ENCODE measurements at regions not wholly inside any gene's neighbourhood (a gene's known extent, or its start where the extent isn't known, plus 50 kb on each side); places are given as distances from the start of the nearest gene placed in this dataset.

- no peak overlapping the region for H3K4me3 ChIP-seq
- H3K9me3 ChIP-seq = no peaks in the 10 kb centered on the region
- no peaks in the 10 kb centered on the region for H3K4me1 ChIP-seq
- intact Hi-C loops (cut with DNase I) = no loop called here
- H3K36me3 ChIP-seq = no peaks in the 10 kb centered on the region
- 65 to 70% methylated on average over 3 of the region's 3 CpGs for WGBS, 2 donors
- H3K27me3 ChIP-seq = no peaks in the 10 kb centered on the region
- DNase-seq = no peak
- TF ChIP-seq CTCF (IDR thresholded peaks at IDR 0.05) = no peak
- TF ChIP-seq POLR2A (IDR thresholded peaks at IDR 0.05) = no peak
- no peak overlapping the region for H3K27ac ChIP-seq
These were observed 53.2 kb upstream of the UBE2E3 start for GRCh38 chr2:180927030-180927686.

GRCh38 chr2:180925700-180926099, 54.7 kb upstream of the UBE2E3 start:
- H3K9me3 ChIP-seq = no peaks in the 10 kb centered on the region
- H3K4me3 ChIP-seq = no peak overlapping the region
- 45 to 50% methylated on average over 2 of the region's 2 CpGs for WGBS, 2 donors
- H3K36me3 ChIP-seq = no peaks in the 10 kb centered on the region
- H3K27ac ChIP-seq = no peak overlapping the region
- H3K27me3 ChIP-seq = no peaks in the 10 kb centered on the region
- TF ChIP-seq CTCF (IDR thresholded peaks at IDR 0.05) (no peak), POLR2A (IDR thresholded peaks at IDR 0.05) (no peak)
- no peak for DNase-seq
- intact Hi-C loops (cut with DNase I) = no loop called here
- no peaks in the 10 kb centered on the region for H3K4me1 ChIP-seq

- DNase-seq = no peak
- H3K27ac ChIP-seq = no peak overlapping the region
- H3K36me3 ChIP-seq = no peaks in the 10 kb centered on the region
- H3K27me3 ChIP-seq = peaks cover 0 to 4% (median 0%) of the 10 kb centered on the region in 4 donors
- intact Hi-C loops (cut with DNase I) = no loop called here
- WGBS, 2 donors = 66 to 89% methylated on average over 2 of the region's 2 CpGs
- no peak for TF ChIP-seq POLR2A (IDR thresholded peaks at IDR 0.05)
- no peak for TF ChIP-seq CTCF (IDR thresholded peaks at IDR 0.05)
- H3K4me3 ChIP-seq = no peak overlapping the region
- no peaks in the 10 kb centered on the region for H3K9me3 ChIP-seq
- H3K4me1 ChIP-seq = no peaks in the 10 kb centered on the region
These were observed 56.3 kb upstream of the UBE2E3 start for GRCh38 chr2:180924063-180924462.

- intact Hi-C loops (cut with DNase I) = no loop called here
- H3K9me3 ChIP-seq = no peaks in the 10 kb centered on the region
- TF ChIP-seq POLR2A (IDR thresholded peaks at IDR 0.05) = no peak
- 82 to 84% methylated on average over 9 of the region's 9 CpGs for WGBS, 2 donors
- H3K36me3 ChIP-seq = no peaks in the 10 kb centered on the region
- no peaks in the 10 kb centered on the region for H3K4me1 ChIP-seq
- DNase-seq = no peak
- H3K27ac ChIP-seq = no peak overlapping the region
- no peak overlapping the region for H3K4me3 ChIP-seq
- H3K27me3 ChIP-seq = no peaks in the 10 kb centered on the region
These were observed 69.4 kb upstream of the UBE2E3 start for GRCh38 chr2:180910831-180911665.

- no peaks in the 10 kb centered on the region for H3K36me3 ChIP-seq
- no peaks in the 10 kb centered on the region for H3K4me1 ChIP-seq
- no peaks in the 10 kb centered on the region for H3K9me3 ChIP-seq
- no peak for DNase-seq
- H3K4me3 ChIP-seq = no peak overlapping the region
- intact Hi-C loops (cut with DNase I) = no loop called here
- no peaks in the 10 kb centered on the region for H3K27me3 ChIP-seq
- H3K27ac ChIP-seq = no peak overlapping the region
- WGBS, 2 donors = 48 to 53% methylated on average over 1 of the region's 1 CpG
- TF ChIP-seq POLR2A (IDR thresholded peaks at IDR 0.05) (no peak), CTCF (IDR thresholded peaks at IDR 0.05) (no peak)
These were observed 72.7 kb upstream of the UBE2E3 start for GRCh38 chr2:180907731-180908130.
